Uterus (tissue), 2 donors: ENCODE measurements at regions not wholly inside any gene's neighbourhood (a gene's known extent, or its start where the extent isn't known, plus 50 kb on each side); places are given as distances from the start of the nearest gene placed in this dataset.

Experiments used
- POLR2A ChIP-seq, 2 donors: fragments of 450-650 bp; IDR thresholded peaks; one replicate each; pipeline ENCODE4 v1.6.1; 2016; ENCODE audit warnings: antibody characterized with exemption in 2 of 2, mild to moderate bottlenecking in 1 of 2, moderate library complexity in 1 of 2
- TF ChIP-seq, protein P1 (sequence below), 4 experiments: fragments of 200-600 bp in 2 of 4; fragments of 450-650 bp in 2 of 4; sonication (generic) in 2 of 4; IDR thresholded peaks; one replicate each; pipeline ENCODE4 v1.5.1; 2016 to 2019; ENCODE audit warnings: antibody characterized with exemption in 4 of 4, mild to moderate bottlenecking in 2 of 4, moderate library complexity in 1 of 4

DNA sequence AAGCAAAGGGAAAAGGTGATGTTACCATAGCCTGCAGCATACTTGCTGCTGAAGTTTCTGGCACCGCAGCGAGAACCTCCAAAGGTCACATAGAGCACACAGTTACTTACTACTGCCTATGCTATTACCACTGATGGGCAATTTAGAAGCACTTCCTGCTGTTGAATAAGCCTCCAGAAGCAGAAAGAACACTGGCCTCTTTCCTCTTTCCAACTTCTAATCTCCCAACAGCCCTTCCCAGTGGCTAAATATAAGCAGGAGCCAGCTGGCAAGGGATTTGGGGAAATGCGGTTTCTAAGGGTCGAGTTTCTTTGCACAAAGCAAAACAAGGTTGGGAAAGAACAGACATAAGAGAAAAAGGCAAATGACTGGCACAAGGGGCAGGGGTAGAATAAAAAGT, 669.2 kb upstream of the ACO1 start:
- TF ChIP-seq POLR2A (IDR thresholded peaks at IDR 0.05), result no peak
- TF ChIP-seq, protein P1, sequence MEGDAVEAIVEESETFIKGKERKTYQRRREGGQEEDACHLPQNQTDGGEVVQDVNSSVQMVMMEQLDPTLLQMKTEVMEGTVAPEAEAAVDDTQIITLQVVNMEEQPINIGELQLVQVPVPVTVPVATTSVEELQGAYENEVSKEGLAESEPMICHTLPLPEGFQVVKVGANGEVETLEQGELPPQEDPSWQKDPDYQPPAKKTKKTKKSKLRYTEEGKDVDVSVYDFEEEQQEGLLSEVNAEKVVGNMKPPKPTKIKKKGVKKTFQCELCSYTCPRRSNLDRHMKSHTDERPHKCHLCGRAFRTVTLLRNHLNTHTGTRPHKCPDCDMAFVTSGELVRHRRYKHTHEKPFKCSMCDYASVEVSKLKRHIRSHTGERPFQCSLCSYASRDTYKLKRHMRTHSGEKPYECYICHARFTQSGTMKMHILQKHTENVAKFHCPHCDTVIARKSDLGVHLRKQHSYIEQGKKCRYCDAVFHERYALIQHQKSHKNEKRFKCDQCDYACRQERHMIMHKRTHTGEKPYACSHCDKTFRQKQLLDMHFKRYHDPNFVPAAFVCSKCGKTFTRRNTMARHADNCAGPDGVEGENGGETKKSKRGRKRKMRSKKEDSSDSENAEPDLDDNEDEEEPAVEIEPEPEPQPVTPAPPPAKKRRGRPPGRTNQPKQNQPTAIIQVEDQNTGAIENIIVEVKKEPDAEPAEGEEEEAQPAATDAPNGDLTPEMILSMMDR (IDR thresholded peaks at IDR 0.05), result no peak
